ENCODE measurements at regions not wholly inside any gene's neighbourhood (a gene's known extent, or its start where the extent isn't known, plus 50 kb on each side); places are given as distances from the start of the nearest gene placed in this dataset.

- TF ChIP-seq ZBTB33 (IDR thresholded peaks at IDR 0.05; ENCODE audit: extremely low read depth, insufficient replicate concordance, low read length) (no peak), YY1 (IDR thresholded peaks at IDR 0.05; ENCODE audit: extremely low read depth, insufficient replicate concordance, low read depth, low read length) (no peak), RAD21 (IDR thresholded peaks at IDR 0.05; ENCODE audit: low read depth) (no peak)
Measured at GRCh38 chr15:92846741-92847140, 53.4 kb upstream of the CHD2 start (continued).

GRCh38 chr15:92847841-92848240 is 52.3 kb upstream of the CHD2 start:
- Histone ChIP-seq H3K27ac (ENCODE audit: low read depth, low read length) (no peak overlapping the region), H2AFZ (ENCODE audit: low read depth, low read length, poor library complexity, severe bottlenecking) (no peak overlapping the region), H3K27me3 (ENCODE audit: insufficient read depth, low read length) (no peaks in the 10 kb centered on the region), H3K9ac (ENCODE audit: low read length) (no peak overlapping the region), H3K9me2 (ENCODE audit: insufficient read depth) (no peaks in the 10 kb centered on the region), H3K4me2 (ENCODE audit: low read length) (no peak overlapping the region), H3K36me3 (ENCODE audit: control insufficient read depth in 1 of 2, insufficient read depth in 2 of 2, low read length in 2 of 2) (no peaks in the 10 kb centered on the region), H3K9me3 (ENCODE audit: control insufficient read depth in 1 of 2, insufficient read depth in 1 of 2, low read depth in 1 of 2, low read length in 2 of 2) (no peaks in the 10 kb centered on the region), H3K79me2 (ENCODE audit: insufficient read depth, low read length) (no peaks in the 10 kb centered on the region), H3K4me1 (ENCODE audit: control insufficient read depth in 1 of 2, insufficient read depth in 2 of 2, low read length in 2 of 2) (peaks cover 12 to 19% of the 10 kb centered on the region in 2 experiments; a peak in 3 of 4 replicates), H3K4me3 (replicated peaks in 1 of 2; ENCODE audit: low read depth in 1 of 2, low read length in 2 of 2) (no peak overlapping the region), H4K20me1 (ENCODE audit: insufficient read depth) (no peaks in the 10 kb centered on the region)
- BruUV-seq (replicated peaks), result no TSS peak
- intact Hi-C loops (cut with micrococcal nuclease), result no loop called here
- CTCF ChIA-PET, result no interaction called here
- RAD21 ChIA-PET (ENCODE audit: low non-redundant PET in 1 of 2, low total read pairs in 2 of 2, uncharacterized antibody in 2 of 2, unreplicated experiment in 2 of 2), result no interaction called here
- no peak for DNase-seq (ENCODE audit: low read depth, low spot score)
- TF ChIP-seq POLR2AphosphoS5 (IDR thresholded peaks at IDR 0.05; ENCODE audit: low read depth, low read length) (no peak), SRF (IDR thresholded peaks at IDR 0.05; ENCODE audit: low read depth) (no peak), ZFX (IDR thresholded peaks at IDR 0.05) (no peak), ZNF274 (IDR thresholded peaks at IDR 0.05; ENCODE audit: low read depth, low read length) (no peak), EGR1 (IDR thresholded peaks at IDR 0.05; ENCODE audit: low read depth) (no peak), RAD21 (IDR thresholded peaks at IDR 0.05; ENCODE audit: low read depth) (no peak), SIN3A (IDR thresholded peaks at IDR 0.05; ENCODE audit: low read depth) (no peak)
- POLR2A ChIA-PET, result no interaction called here
- no peak for ATAC-seq

Measured in HCT116 (cell line).